DND-41 (cell line): ENCODE measurements at regions not wholly inside any gene's neighbourhood (a gene's known extent, or its start where the extent isn't known, plus 50 kb on each side); places are given as distances from the start of the nearest gene placed in this dataset.

Source experiments
- ATAC-seq: fragments of 200-7000 bp; cut with Tn5 transposase; 3 replicates; pipeline ENCODE4 v1.9.1; 2021; ENCODE audit warnings: low read depth; ENCODE audit not compliant: insufficient read depth
- DNase-seq: peaks from one replicate; pipeline ENCODE4 v3.0.0-alpha.2; 2020
- H2AFZ ChIP-seq: 2 replicates; pipeline ENCODE4 v1.6.0; 2012; ENCODE audit warnings: low read depth, low read length
- H3K27ac ChIP-seq: 2 replicates; pipeline ENCODE4 v1.5.1; 2012; ENCODE audit warnings: low read length, inconsistent platforms
- H3K27me3 ChIP-seq: fragments of 200-600 bp; sonication (generic); 2 replicates; pipeline ENCODE4 v1.6.0; 2012; ENCODE audit warnings: low read length, mild to moderate bottlenecking, inconsistent platforms; ENCODE audit not compliant: insufficient read depth, poor library complexity
- H3K36me3 ChIP-seq: 2 replicates; pipeline ENCODE4 v1.5.1; 2012; ENCODE audit warnings: low read length, inconsistent platforms; ENCODE audit not compliant: insufficient read depth
- H3K4me1 ChIP-seq: 2 replicates; pipeline ENCODE4 v1.5.1; 2012; ENCODE audit warnings: mild to moderate bottlenecking, low read length; ENCODE audit not compliant: insufficient read depth
- H3K4me2 ChIP-seq: 2 replicates; pipeline ENCODE4 v1.6.0; 2012; ENCODE audit warnings: mild to moderate bottlenecking, moderate library complexity, low read length, inconsistent platforms; ENCODE audit not compliant: insufficient read depth
- H3K4me3 ChIP-seq, 2 experiments: fragments of 200-600 bp in 1 of 2; shearing (Covaris generic) in 1 of 2; 2 replicates each; pipeline ENCODE4 v1.5.1; 2012 to 2016; ENCODE audit warnings: inconsistent platforms in 2 of 2, low read length in 2 of 2, mild to moderate bottlenecking in 2 of 2, low read depth in 1 of 2, moderate library complexity in 1 of 2
- H3K79me2 ChIP-seq: 2 replicates; pipeline ENCODE4 v1.6.0; 2012; ENCODE audit warnings: low read length, inconsistent platforms; ENCODE audit not compliant: insufficient read depth
- H3K9ac ChIP-seq: 2 replicates; pipeline ENCODE4 v1.6.0; 2012; ENCODE audit warnings: low read depth, mild to moderate bottlenecking, inconsistent platforms, low read length, moderate library complexity
- H3K9me3 ChIP-seq: 2 replicates; pipeline ENCODE4 v1.5.1; 2012; ENCODE audit warnings: low read length, moderate library complexity, mild to moderate bottlenecking, inconsistent platforms; ENCODE audit not compliant: insufficient read depth, severe bottlenecking
- H4K20me1 ChIP-seq: 2 replicates; pipeline ENCODE4 v1.6.0; 2012; ENCODE audit warnings: low read length; ENCODE audit not compliant: insufficient read depth
- CTCF ChIP-seq: IDR thresholded peaks from 2 replicates; pipeline ENCODE4 v1.5.1; 2012; ENCODE audit warnings: borderline replicate concordance, low read length, moderate library complexity, mild to moderate bottlenecking; ENCODE audit not compliant: poor library complexity, severe bottlenecking; ENCODE audit errors: extremely low read depth
- EZH2 ChIP-seq: IDR thresholded peaks from 3 replicates; pipeline ENCODE4 v1.6.1; 2012; ENCODE audit warnings: borderline replicate concordance, low read depth, mild to moderate bottlenecking, moderate library complexity, low read length, inconsistent platforms; ENCODE audit not compliant: severe bottlenecking

- H3K9ac ChIP-seq, result no peak overlapping the region
- no peak for TF ChIP-seq EZH2
- TF ChIP-seq CTCF, result no peak
- H3K4me2 ChIP-seq, result no peak overlapping the region
- H3K36me3 ChIP-seq, result no peaks in the 10 kb centered on the region
- no peaks in the 10 kb centered on the region for H3K4me1 ChIP-seq
- DNase-seq (no peak), ATAC-seq (no peak)
- H3K27ac ChIP-seq, result no peak overlapping the region
- H3K27me3 ChIP-seq, result no peaks in the 10 kb centered on the region
- no peaks in the 10 kb centered on the region; the same call in 1 of the 2 replicates for H4K20me1 ChIP-seq
- no peaks in the 10 kb centered on the region for H3K79me2 ChIP-seq
- no peaks in the 10 kb centered on the region for H3K9me3 ChIP-seq
- H2AFZ ChIP-seq, result no peak overlapping the region
- H3K4me3 ChIP-seq, result no peak overlapping the region
Observed at GRCh38 chr3:124629497-124629896, 100.8 kb upstream of the UMPS start.

- ATAC-seq (no peak), DNase-seq (no peak)
- Histone ChIP-seq H3K36me3 (no peaks in the 10 kb centered on the region), H3K4me2 (no peak overlapping the region), H3K9me3 (no peaks in the 10 kb centered on the region), H3K27ac (no peak overlapping the region), H3K9ac (no peak overlapping the region), H3K4me1 (no peaks in the 10 kb centered on the region), H3K79me2 (no peaks in the 10 kb centered on the region), H4K20me1 (no peaks in the 10 kb centered on the region; the same call in 1 of the 2 replicates), H3K4me3 (no peak overlapping the region), H2AFZ (no peak overlapping the region), H3K27me3 (no peaks in the 10 kb centered on the region)
- TF ChIP-seq EZH2 (no peak), CTCF (no peak)
Observed at GRCh38 chr3:124630960-124631359, 99.3 kb upstream of the UMPS start.

- no peak overlapping the region for H3K9ac ChIP-seq
- no peaks in the 10 kb centered on the region; the same call in 1 of the 2 replicates for H4K20me1 ChIP-seq
- ATAC-seq (no peak), DNase-seq (no peak)
- peaks cover 5% of the 10 kb centered on the region for H3K27me3 ChIP-seq
- TF ChIP-seq EZH2 (no peak), CTCF (no peak)
- no peaks in the 10 kb centered on the region for H3K4me1 ChIP-seq
- H3K4me2 ChIP-seq, result no peak overlapping the region
- no peak overlapping the region for H2AFZ ChIP-seq
- H3K79me2 ChIP-seq, result no peaks in the 10 kb centered on the region
- no peaks in the 10 kb centered on the region for H3K9me3 ChIP-seq
- H3K36me3 ChIP-seq, result no peaks in the 10 kb centered on the region
- no peak overlapping the region for H3K27ac ChIP-seq
- no peak overlapping the region for H3K4me3 ChIP-seq
Observed at GRCh38 chr3:124631727-124632126, 98.5 kb upstream of the UMPS start.
